ENCODE measurements at regions not wholly inside any gene's neighbourhood (a gene's known extent, or its start where the extent isn't known, plus 50 kb on each side); places are given as distances from the start of the nearest gene placed in this dataset.

GRCh38 chr4:122300776-122301175 is 78.0 kb upstream of the ADAD1 start:
- no peak for DNase-seq (ENCODE audit: low read depth, low spot score)

- DNase-seq (ENCODE audit: low read depth, low spot score), result no peak
Observed at GRCh38 chr4:122305853-122306252, 73.0 kb upstream of the ADAD1 start.

- no peak for DNase-seq (ENCODE audit: low read depth, low spot score)
Observed at GRCh38 chr4:122309988-122310626, 68.7 kb upstream of the ADAD1 start.

- DNase-seq (ENCODE audit: low read depth, low spot score), result no peak
Observed at GRCh38 chr4:122313006-122313646, 65.7 kb upstream of the ADAD1 start.

- DNase-seq (ENCODE audit: low read depth, low spot score), result no peak
Observed at GRCh38 chr4:122326908-122327307, 51.9 kb upstream of the ADAD1 start.

- DNase-seq (ENCODE audit: low read depth, low spot score), result no peak
Observed at GRCh38 chr4:122328893-122329292, 49.9 kb upstream of the ADAD1 start.
